ENCODE measurements at regions not wholly inside any gene's neighbourhood (a gene's known extent, or its start where the extent isn't known, plus 50 kb on each side); places are given as distances from the start of the nearest gene placed in this dataset.
"Not testable (repeated sequence)": the region's sequence is repeated elsewhere in the genome, so short reads cannot be mapped to it uniquely, and the experiment has no call there.

DNA sequence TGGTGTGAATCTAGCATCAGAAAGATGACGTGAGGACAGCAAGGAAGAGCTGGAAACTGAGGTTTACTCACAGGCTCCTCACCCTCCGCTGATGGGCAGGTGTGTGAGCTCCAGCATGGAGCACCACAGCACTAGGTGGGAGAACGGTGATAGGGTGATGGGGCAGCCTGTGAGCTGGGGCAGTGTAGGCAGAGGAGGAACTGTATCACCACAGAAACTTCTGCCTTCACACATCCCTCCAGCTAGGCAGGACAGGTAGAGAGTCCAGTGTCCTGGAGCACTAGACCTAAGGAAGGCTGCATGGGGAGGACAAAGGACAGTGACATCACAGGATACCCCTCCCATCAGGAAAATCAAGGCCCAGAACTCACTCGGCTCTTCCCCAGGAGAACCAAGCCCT lies 241.8 kb upstream of the PRSS58 start:
- H3K9ac ChIP-seq (ENCODE audit: low read length in 5 of 5): no peak overlapping the region
- H3K36me3 ChIP-seq (ENCODE audit: control insufficient read depth in 5 of 5, insufficient read depth in 5 of 5, low read length in 5 of 5): no peaks in the 10 kb centered on the region
- no peak overlapping the region for H3K27ac ChIP-seq (ENCODE audit: low read depth, low read length)
- peaks cover 0 to 6% (median 5%) of the 10 kb centered on the region in 5 donors for H3K4me1 ChIP-seq (ENCODE audit: control insufficient read depth in 5 of 5, insufficient read depth in 5 of 5, low read length in 5 of 5)
- no peak overlapping the region for H3K4me3 ChIP-seq (ENCODE audit: low read depth in 1 of 5, low read length in 5 of 5)
- peaks cover 0 to 8% (median 3%) of the 10 kb centered on the region in 5 donors for H3K27me3 ChIP-seq (ENCODE audit: control insufficient read depth in 5 of 5, insufficient read depth in 4 of 5, low read length in 5 of 5)
- no peaks in the 10 kb centered on the region for H3K9me3 ChIP-seq (ENCODE audit: control insufficient read depth in 5 of 5, low read length in 5 of 5)

GRCh38 chr7:142498364-142498763 lies 240.5 kb upstream of the PRSS58 start:
- Histone ChIP-seq H3K4me1 (ENCODE audit: control insufficient read depth in 5 of 5, insufficient read depth in 5 of 5, low read length in 5 of 5) (peaks cover 0 to 6% (median 5%) of the 10 kb centered on the region in 5 donors), H3K27me3 (ENCODE audit: control insufficient read depth in 5 of 5, insufficient read depth in 4 of 5, low read length in 5 of 5) (peaks cover 0 to 8% (median 3%) of the 10 kb centered on the region in 5 donors)

GRCh38 chr7:142496545-142496991 lies 238.7 kb upstream of the PRSS58 start:
- H3K9ac ChIP-seq (ENCODE audit: low read length in 5 of 5): no peak overlapping the region
- no peaks in the 10 kb centered on the region for H3K9me3 ChIP-seq (ENCODE audit: control insufficient read depth in 5 of 5, low read length in 5 of 5)
- no peaks in the 10 kb centered on the region for H3K36me3 ChIP-seq (ENCODE audit: control insufficient read depth in 5 of 5, insufficient read depth in 5 of 5, low read length in 5 of 5)
- H3K4me3 ChIP-seq (ENCODE audit: low read depth in 1 of 5, low read length in 5 of 5): peak overlapping the region in 1 of 5 donors; percentile 38
- peaks cover 0 to 10% (median 2%) of the 10 kb centered on the region in 5 donors for H3K27me3 ChIP-seq (ENCODE audit: control insufficient read depth in 5 of 5, insufficient read depth in 4 of 5, low read length in 5 of 5)
- no peak overlapping the region for H3K27ac ChIP-seq (ENCODE audit: low read depth, low read length)
- H3K4me1 ChIP-seq (ENCODE audit: control insufficient read depth in 5 of 5, insufficient read depth in 5 of 5, low read length in 5 of 5): peaks cover 0 to 6% (median 5%) of the 10 kb centered on the region in 5 donors

More at GRCh38 chr7:142498364-142498763, 240.5 kb upstream of the PRSS58 start:
- Histone ChIP-seq H3K9ac (ENCODE audit: low read length in 5 of 5) (no peak overlapping the region), H3K9me3 (ENCODE audit: control insufficient read depth in 5 of 5, low read length in 5 of 5) (no peaks in the 10 kb centered on the region), H3K4me3 (ENCODE audit: low read depth in 1 of 5, low read length in 5 of 5) (no peak overlapping the region), H3K36me3 (ENCODE audit: control insufficient read depth in 5 of 5, insufficient read depth in 5 of 5, low read length in 5 of 5) (no peaks in the 10 kb centered on the region), H3K27ac (ENCODE audit: low read depth, low read length) (no peak overlapping the region)

DNA sequence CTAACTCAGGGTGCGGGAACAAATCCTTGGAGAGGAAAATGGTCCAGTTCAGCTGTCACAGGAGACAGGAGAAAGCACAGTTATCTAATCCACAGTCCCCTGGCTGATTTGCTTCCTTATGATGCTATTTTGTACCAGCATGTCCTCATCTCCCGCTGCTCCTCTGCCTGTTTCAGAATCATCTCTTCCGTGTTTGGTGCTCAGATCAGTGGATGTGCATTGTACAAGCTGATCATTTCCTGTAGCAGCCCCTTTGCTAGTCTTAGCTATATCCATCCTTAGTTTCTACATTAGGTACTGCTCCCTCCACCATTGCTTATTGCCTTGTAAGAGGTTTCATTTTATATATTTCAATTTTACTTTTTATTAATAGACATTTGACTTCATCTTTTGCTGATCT lies 238.0 kb upstream of the PRSS58 start:
- H3K4me1 ChIP-seq (ENCODE audit: control insufficient read depth in 5 of 5, insufficient read depth in 5 of 5, low read length in 5 of 5); H3K9me3 ChIP-seq (ENCODE audit: control insufficient read depth in 5 of 5, low read length in 5 of 5); H3K36me3 ChIP-seq (ENCODE audit: control insufficient read depth in 5 of 5, insufficient read depth in 5 of 5, low read length in 5 of 5); H3K9ac ChIP-seq (ENCODE audit: low read length in 5 of 5); H3K27ac ChIP-seq (ENCODE audit: low read depth, low read length); H3K4me3 ChIP-seq (ENCODE audit: low read depth in 1 of 5, low read length in 5 of 5): not testable (repeated sequence)
- H3K27me3 ChIP-seq (ENCODE audit: control insufficient read depth in 5 of 5, insufficient read depth in 4 of 5, low read length in 5 of 5): peaks cover 0 to 12% (median 2%) of the 10 kb centered on the region in 5 donors

DNA sequence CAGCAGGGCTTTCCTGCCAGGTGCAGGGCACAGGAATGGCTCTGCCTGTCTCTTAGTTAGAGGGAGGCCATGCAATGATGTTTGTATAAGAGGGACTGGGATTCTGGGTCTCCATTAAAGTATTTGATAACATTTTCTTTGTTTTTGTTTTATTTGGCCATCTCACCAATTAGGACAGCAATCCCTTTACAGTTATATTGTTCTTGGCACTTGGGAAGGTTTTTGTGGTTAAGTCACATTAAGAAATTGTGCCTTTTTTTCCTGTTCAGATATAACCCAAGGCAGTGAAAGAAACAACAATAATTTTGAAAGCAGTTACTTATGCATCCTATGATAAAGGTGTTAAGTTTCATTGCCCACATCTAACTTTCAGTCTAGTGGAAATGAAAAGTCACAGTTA lies 237.4 kb upstream of the PRSS58 start:
- H3K27ac ChIP-seq (ENCODE audit: low read depth, low read length); H3K9ac ChIP-seq (ENCODE audit: low read length in 5 of 5); H3K9me3 ChIP-seq (ENCODE audit: control insufficient read depth in 5 of 5, low read length in 5 of 5); H3K36me3 ChIP-seq (ENCODE audit: control insufficient read depth in 5 of 5, insufficient read depth in 5 of 5, low read length in 5 of 5); H3K4me1 ChIP-seq (ENCODE audit: control insufficient read depth in 5 of 5, insufficient read depth in 5 of 5, low read length in 5 of 5); H3K4me3 ChIP-seq (ENCODE audit: low read depth in 1 of 5, low read length in 5 of 5): not testable (repeated sequence)
- peaks cover 2 to 12% (median 3%) of the 10 kb centered on the region in 5 donors for H3K27me3 ChIP-seq (ENCODE audit: control insufficient read depth in 5 of 5, insufficient read depth in 4 of 5, low read length in 5 of 5)

- Histone ChIP-seq H3K9me3 (ENCODE audit: control insufficient read depth in 5 of 5, low read length in 5 of 5) (no peaks in the 10 kb centered on the region), H3K27ac (ENCODE audit: low read depth, low read length) (no peak overlapping the region), H3K9ac (ENCODE audit: low read length in 5 of 5) (no peak overlapping the region), H3K4me3 (ENCODE audit: low read depth in 1 of 5, low read length in 5 of 5) (no peak overlapping the region), H3K36me3 (ENCODE audit: control insufficient read depth in 5 of 5, insufficient read depth in 5 of 5, low read length in 5 of 5) (no peaks in the 10 kb centered on the region), H3K4me1 (ENCODE audit: control insufficient read depth in 5 of 5, insufficient read depth in 5 of 5, low read length in 5 of 5) (peaks cover 0 to 6% (median 5%) of the 10 kb centered on the region in 5 donors), H3K27me3 (ENCODE audit: control insufficient read depth in 5 of 5, insufficient read depth in 4 of 5, low read length in 5 of 5) (peaks cover 0 to 12% (median 2%) of the 10 kb centered on the region in 5 donors)
Measured at GRCh38 chr7:142494021-142494420, 236.2 kb upstream of the PRSS58 start.

DNA sequence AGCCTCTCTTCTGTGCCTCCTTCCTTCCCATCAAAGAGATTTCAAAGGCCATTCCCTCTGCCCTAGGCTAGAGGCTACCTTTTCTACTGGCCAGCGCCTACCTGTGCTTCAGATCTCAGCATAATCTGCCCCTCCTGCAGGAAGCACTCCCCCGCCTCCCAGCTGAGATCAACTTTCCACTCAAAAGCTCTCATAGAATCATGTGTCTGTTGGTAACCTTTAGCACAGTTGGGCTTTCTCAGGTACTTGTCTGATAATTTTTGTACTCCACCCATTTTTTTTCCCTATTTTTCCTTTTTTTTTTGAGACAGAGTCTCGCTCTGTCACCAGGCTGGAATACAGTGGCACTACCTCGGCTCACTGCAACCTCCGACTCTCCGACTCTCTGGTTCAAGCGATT lies 231.0 kb upstream of the PRSS58 start:
- Histone ChIP-seq H3K9me3 (ENCODE audit: control insufficient read depth in 5 of 5, low read length in 5 of 5) (no peaks in the 10 kb centered on the region), H3K4me1 (ENCODE audit: control insufficient read depth in 5 of 5, insufficient read depth in 5 of 5, low read length in 5 of 5) (peaks cover 0 to 5% (median 0%) of the 10 kb centered on the region in 5 donors), H3K36me3 (ENCODE audit: control insufficient read depth in 5 of 5, insufficient read depth in 5 of 5, low read length in 5 of 5) (no peaks in the 10 kb centered on the region), H3K4me3 (ENCODE audit: low read depth in 1 of 5, low read length in 5 of 5) (no peak overlapping the region), H3K9ac (ENCODE audit: low read length in 5 of 5) (no peak overlapping the region), H3K27me3 (ENCODE audit: control insufficient read depth in 5 of 5, insufficient read depth in 4 of 5, low read length in 5 of 5) (peaks cover 0 to 4% (median 2%) of the 10 kb centered on the region in 5 donors), H3K27ac (ENCODE audit: low read depth, low read length) (no peak overlapping the region)

DNA sequence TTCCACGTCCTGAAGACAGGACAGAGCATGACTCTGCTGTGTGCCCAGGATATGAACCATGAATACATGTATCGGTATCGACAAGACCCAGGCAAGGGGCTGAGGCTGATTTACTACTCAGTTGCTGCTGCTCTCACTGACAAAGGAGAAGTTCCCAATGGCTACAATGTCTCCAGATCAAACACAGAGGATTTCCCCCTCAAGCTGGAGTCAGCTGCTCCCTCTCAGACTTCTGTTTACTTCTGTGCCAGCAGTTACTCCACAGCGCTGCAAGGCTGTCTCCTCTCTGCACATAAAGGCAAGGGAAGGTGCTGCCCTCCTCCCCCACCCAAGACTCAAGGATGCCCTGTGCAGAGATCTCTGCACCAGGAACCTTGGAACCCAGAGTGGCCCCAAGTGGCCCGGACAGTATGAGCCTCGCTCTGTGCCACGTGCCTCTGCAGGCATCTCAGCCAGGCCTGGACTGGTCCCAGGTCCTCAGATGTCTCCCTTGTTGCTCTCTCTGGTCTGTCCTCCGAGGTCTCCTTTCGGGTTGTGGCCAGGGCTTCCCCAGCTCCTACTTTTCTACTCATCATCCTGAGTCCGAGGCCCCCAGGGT lies 230.3 kb upstream of the PRSS58 start:
- no peaks in the 10 kb centered on the region for H3K36me3 ChIP-seq (ENCODE audit: control insufficient read depth in 5 of 5, insufficient read depth in 5 of 5, low read length in 5 of 5)
- H3K27me3 ChIP-seq (ENCODE audit: control insufficient read depth in 5 of 5, insufficient read depth in 4 of 5, low read length in 5 of 5): peaks cover 0 to 4% (median 2%) of the 10 kb centered on the region in 5 donors
- H3K9me3 ChIP-seq (ENCODE audit: control insufficient read depth in 5 of 5, low read length in 5 of 5): no peaks in the 10 kb centered on the region
- H3K9ac ChIP-seq (ENCODE audit: low read length in 5 of 5): no peak overlapping the region
- H3K4me1 ChIP-seq (ENCODE audit: control insufficient read depth in 5 of 5, insufficient read depth in 5 of 5, low read length in 5 of 5): peaks cover 0 to 5% (median 0%) of the 10 kb centered on the region in 5 donors
- H3K4me3 ChIP-seq (ENCODE audit: low read depth in 1 of 5, low read length in 5 of 5): no peak overlapping the region
- no peak overlapping the region for H3K27ac ChIP-seq (ENCODE audit: low read depth, low read length)

GRCh38 chr7:142487565-142487964 lies 229.7 kb upstream of the PRSS58 start:
- not testable (repeated sequence) for H3K4me3 ChIP-seq (ENCODE audit: low read depth in 1 of 5, low read length in 5 of 5); H3K9me3 ChIP-seq (ENCODE audit: control insufficient read depth in 5 of 5, low read length in 5 of 5); H3K27ac ChIP-seq (ENCODE audit: low read depth, low read length); H3K4me1 ChIP-seq (ENCODE audit: control insufficient read depth in 5 of 5, insufficient read depth in 5 of 5, low read length in 5 of 5); H3K9ac ChIP-seq (ENCODE audit: low read length in 5 of 5); H3K27me3 ChIP-seq (ENCODE audit: control insufficient read depth in 5 of 5, insufficient read depth in 4 of 5, low read length in 5 of 5); H3K36me3 ChIP-seq (ENCODE audit: control insufficient read depth in 5 of 5, insufficient read depth in 5 of 5, low read length in 5 of 5)

- Histone ChIP-seq H3K27ac (ENCODE audit: low read depth, low read length) (no peak overlapping the region), H3K9ac (ENCODE audit: low read length in 5 of 5) (no peak overlapping the region), H3K27me3 (ENCODE audit: control insufficient read depth in 5 of 5, insufficient read depth in 4 of 5, low read length in 5 of 5) (peaks cover 0 to 4% (median 2%) of the 10 kb centered on the region in 5 donors), H3K36me3 (ENCODE audit: control insufficient read depth in 5 of 5, insufficient read depth in 5 of 5, low read length in 5 of 5) (no peaks in the 10 kb centered on the region), H3K9me3 (ENCODE audit: control insufficient read depth in 5 of 5, low read length in 5 of 5) (no peaks in the 10 kb centered on the region), H3K4me3 (ENCODE audit: low read depth in 1 of 5, low read length in 5 of 5) (no peak overlapping the region), H3K4me1 (ENCODE audit: control insufficient read depth in 5 of 5, insufficient read depth in 5 of 5, low read length in 5 of 5) (peaks cover 0 to 5% (median 0%) of the 10 kb centered on the region in 5 donors)
Measured at GRCh38 chr7:142487124-142487523, 229.3 kb upstream of the PRSS58 start.

Measured in subcutaneous abdominal adipose tissue (tissue), 5 donors.